Ovary (tissue), 7 donors: ENCODE measurements at regions not wholly inside any gene's neighbourhood (a gene's known extent, or its start where the extent isn't known, plus 50 kb on each side); places are given as distances from the start of the nearest gene placed in this dataset.

Experiments used
- DNase-seq, 5 donors: peaks; one replicate each; pipeline ENCODE4 v3.0.0-alpha.2; 2019 to 2020
- H3K27ac ChIP-seq, 2 donors: fragments of 200-600 bp; one replicate each; pipeline versions ENCODE4 v1.5.1 to v1.8.0; 2019 to 2022
- H3K27me3 ChIP-seq: fragments of 200-600 bp; one replicate; pipeline ENCODE4 v1.8.0; 2022
- H3K36me3 ChIP-seq: fragments of 200-600 bp; sonication (generic); one replicate; pipeline ENCODE4 v1.5.1; 2019
- H3K4me1 ChIP-seq: one replicate; pipeline ENCODE4 v1.8.1; 2013; ENCODE audit warnings: mild to moderate bottlenecking, moderate library complexity; ENCODE audit not compliant: insufficient read depth
- H3K4me3 ChIP-seq: fragments of 200-600 bp; sonication (generic); one replicate; pipeline ENCODE4 v1.5.1; 2017
- H3K9me3 ChIP-seq, 2 donors: fragments of 200-600 bp in 1 of 2; sonication (generic) in 1 of 2; one replicate each; pipeline versions ENCODE4 v1.5.1 to v1.8.1; 2013 to 2019; ENCODE audit warnings: mild to moderate bottlenecking in 1 of 2, moderate library complexity in 1 of 2
- CTCF ChIP-seq, 3 donors: fragments of 450-650 bp in 2 of 3; fragments of 200-600 bp in 1 of 3; IDR thresholded peaks; one replicate each; pipeline versions ENCODE4 v1.5.1 to v1.8.0; 2016 to 2022; ENCODE audit warnings: antibody characterized with exemption in 3 of 3, mild to moderate bottlenecking in 1 of 3
- EP300 ChIP-seq: sonication (generic); formaldehyde crosslinking; IDR thresholded peaks from one replicate; pipeline ENCODE4 v1.6.1; 2017; ENCODE audit warnings: antibody characterized with exemption
- POLR2A ChIP-seq: fragments of 450-650 bp; IDR thresholded peaks from one replicate; pipeline ENCODE4 v1.6.1; 2017; ENCODE audit warnings: antibody characterized with exemption, mild to moderate bottlenecking, moderate library complexity
- WGBS, 3 donors: extraction: QIAGEN DNeasy Blood & Tissue Kit in 1 of 3; methylation state at CpG; one replicate each; pipeline versions ENCODE4 v1.1.5 to v1.1.7; 2013 to 2017; 5-methylcytosine and 5-hydroxymethylcytosine counted together
- intact Hi-C, 4 donors: fragments of 100-400 bp; cut with DNase I; formaldehyde crosslinking; loops; one replicate each; pipeline versions ENCODE4 v1.11.0 to v1.15.1; 2022 to 2023
- donor health status: DM: no; HTN: no; CAD: no; lungs with moderate emphysema.
- donor health status: DM: no; HTN: no; CAD: no.
- donor health status: Bipolar disorder and iron deficiency.
- donor health status: DM: no; HTN: no; CAD: no.
- donor health status: DM: yes; HTN: yes; CAD: no.

DNA sequence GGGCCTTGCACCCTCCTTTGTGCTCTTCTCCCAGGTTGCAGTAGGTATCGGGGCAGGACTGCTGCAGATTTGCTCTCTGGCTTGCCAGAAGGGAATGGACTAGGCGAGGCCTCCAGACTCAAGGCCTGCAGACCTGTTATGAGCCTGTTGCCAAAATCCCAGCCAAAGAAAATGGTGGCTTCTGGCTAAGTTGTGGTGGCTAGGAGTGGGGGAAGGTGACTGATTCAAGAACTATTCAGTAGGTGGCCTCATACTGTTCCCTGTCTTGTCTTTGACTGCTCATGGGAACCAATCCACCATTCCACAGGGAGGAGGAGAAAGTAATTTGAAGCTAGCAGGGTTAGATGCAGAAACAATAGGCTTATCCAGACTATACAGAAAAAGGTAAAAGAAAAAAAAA, 380.4 kb upstream of the PROK2 start:
- Histone ChIP-seq H3K9me3 (no peaks in the 10 kb centered on the region), H3K27me3 (no peaks in the 10 kb centered on the region), H3K4me1 (no peaks in the 10 kb centered on the region), H3K4me3 (no peak overlapping the region), H3K36me3 (no peaks in the 10 kb centered on the region), H3K27ac (no peak overlapping the region)
- 95 to 100% (median 97%) methylated on average over 2 of the region's 2 CpGs for WGBS, 3 donors
- DNase-seq = no peak
- intact Hi-C loops = no loop called here
- no peak for TF ChIP-seq POLR2A
- no peak for TF ChIP-seq CTCF (IDR thresholded peaks at IDR 0.05)
- no peak for TF ChIP-seq EP300

GRCh38 chr3:72164635-72164978, 379.7 kb upstream of the PROK2 start:
- Histone ChIP-seq H3K4me1 (no peaks in the 10 kb centered on the region), H3K27ac (no peak overlapping the region), H3K27me3 (no peaks in the 10 kb centered on the region), H3K4me3 (no peak overlapping the region), H3K9me3 (no peaks in the 10 kb centered on the region), H3K36me3 (no peaks in the 10 kb centered on the region)
- intact Hi-C loops = no loop called here
- no peak for TF ChIP-seq POLR2A
- no peak for TF ChIP-seq EP300
- TF ChIP-seq CTCF (IDR thresholded peaks at IDR 0.05) = no peak
- WGBS, 3 donors = 85 to 100% (median 93%) methylated on average over 5 of the region's 5 CpGs
- DNase-seq = no peak

DNA sequence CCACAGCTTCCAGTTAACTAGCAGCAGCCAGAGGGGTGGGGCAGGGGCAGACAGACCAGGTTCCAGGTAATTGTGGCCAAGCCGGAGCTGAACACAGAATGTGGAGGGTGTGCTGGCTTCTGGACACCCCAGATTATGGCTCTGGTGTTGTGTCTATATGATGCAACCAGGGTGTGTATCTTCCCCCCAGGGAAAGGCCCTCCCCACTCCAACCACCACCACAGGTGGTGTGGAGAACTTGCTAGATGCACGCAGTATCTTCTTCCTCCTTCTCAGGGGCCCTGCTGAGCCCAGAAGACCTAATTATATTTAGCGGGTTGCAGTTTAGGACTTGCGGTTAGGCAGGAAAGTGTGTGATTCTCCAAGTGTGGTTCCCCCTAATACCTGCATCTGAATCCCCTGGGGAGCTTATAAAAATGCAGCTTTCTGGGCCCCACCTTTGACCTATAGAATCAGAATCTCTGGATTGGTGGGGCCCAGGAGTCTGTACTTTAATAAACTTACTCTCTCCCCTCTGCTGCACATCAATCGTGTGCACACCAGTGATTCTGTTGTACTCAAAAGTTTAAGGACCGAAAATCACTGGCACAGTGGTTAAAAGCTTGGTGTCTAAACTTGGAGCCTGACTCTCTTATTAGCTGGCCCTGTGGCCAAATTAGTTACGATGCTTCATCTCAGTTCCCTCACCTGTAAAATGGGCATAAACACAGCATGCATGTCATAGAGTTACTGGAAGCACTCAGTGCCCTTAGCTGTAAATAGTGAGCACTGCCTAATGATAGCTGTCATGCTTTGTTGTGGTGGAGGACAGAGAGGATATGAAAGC, 379.1 kb upstream of the PROK2 start:
- no peak for TF ChIP-seq POLR2A
- no peak for TF ChIP-seq EP300
- no peak for TF ChIP-seq CTCF (IDR thresholded peaks at IDR 0.05)
- DNase-seq = no peak
- WGBS, 3 donors = 94 to 96% (median 96%) methylated on average over 7 of the region's 7 CpGs
- Histone ChIP-seq H3K27ac (no peak overlapping the region), H3K9me3 (no peaks in the 10 kb centered on the region), H3K4me3 (no peak overlapping the region), H3K27me3 (no peaks in the 10 kb centered on the region), H3K4me1 (no peaks in the 10 kb centered on the region), H3K36me3 (no peaks in the 10 kb centered on the region)
- intact Hi-C loops = no loop called here

DNA sequence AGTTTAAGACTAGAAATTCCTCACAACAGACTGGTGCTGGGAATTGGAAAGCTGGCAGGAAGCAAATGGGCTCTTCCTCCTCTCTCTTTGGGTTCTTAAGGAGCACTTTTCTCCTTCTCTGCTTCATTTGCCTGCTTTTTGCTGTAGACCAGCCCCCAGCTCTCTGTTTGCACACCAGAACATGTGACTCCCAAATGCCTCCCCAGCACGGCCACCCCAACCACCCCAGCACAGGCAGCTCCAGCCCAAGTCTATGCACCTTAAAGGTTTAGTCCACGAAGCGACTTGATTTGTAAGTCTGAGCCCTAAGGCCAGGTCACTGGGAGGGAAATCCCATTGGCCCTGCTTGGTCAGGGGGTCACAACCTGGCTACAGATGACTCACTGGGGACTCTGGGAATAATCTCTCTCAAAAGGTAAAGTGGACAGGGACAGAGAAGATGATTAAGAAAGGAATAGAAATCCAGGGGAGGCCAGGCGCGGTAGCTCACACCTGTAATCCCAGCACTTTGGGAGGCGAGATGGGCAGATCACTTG, 377.8 kb upstream of the PROK2 start:
- DNase-seq = no peak
- 90 to 92% (median 90%) methylated on average over 6 of the region's 6 CpGs for WGBS, 3 donors
- TF ChIP-seq EP300 (no peak), CTCF (IDR thresholded peaks at IDR 0.05) (no peak), POLR2A (no peak)
- no peak overlapping the region for H3K27ac ChIP-seq
- intact Hi-C loops = no loop called here
- H3K4me3 ChIP-seq = no peak overlapping the region
- H3K36me3 ChIP-seq = no peaks in the 10 kb centered on the region
- H3K4me1 ChIP-seq = no peaks in the 10 kb centered on the region
- H3K9me3 ChIP-seq = no peaks in the 10 kb centered on the region
- no peaks in the 10 kb centered on the region for H3K27me3 ChIP-seq
